HG02852 (cell line): ENCODE measurements at regions not wholly inside any gene's neighbourhood (a gene's known extent, or its start where the extent isn't known, plus 50 kb on each side); places are given as distances from the start of the nearest gene placed in this dataset.
"Not testable (repeated sequence)": the region's sequence is repeated elsewhere in the genome, so short reads cannot be mapped to it uniquely, and the experiment has no call there.

Source experiments
- ATAC-seq: cut with Tn5 transposase; IDR thresholded peaks from one replicate; pipeline ENCODE4 v1.9.1; 2021; ENCODE audit warnings: mild to moderate bottlenecking, moderate library complexity; ENCODE audit not compliant: unreplicated experiment

DNA sequence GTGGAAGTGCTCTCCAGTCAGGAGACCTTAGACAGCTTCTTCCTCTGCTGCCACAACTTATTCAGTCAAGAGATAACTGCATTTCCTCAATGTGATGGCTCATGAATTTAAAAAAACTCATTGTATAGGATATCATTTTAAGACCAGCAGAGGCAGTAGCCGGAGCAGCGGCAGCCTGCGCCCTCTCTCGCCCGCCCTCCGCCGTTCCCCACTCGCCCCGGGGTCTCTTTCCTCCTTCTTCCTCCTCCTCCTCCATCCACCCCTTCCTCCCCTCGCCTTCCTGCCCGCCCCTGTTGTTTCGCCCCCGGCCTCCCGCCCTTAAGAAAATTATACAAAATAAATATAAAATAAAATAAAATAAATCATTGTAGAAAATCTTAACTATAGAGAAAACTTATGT lies 687.6 kb downstream of the FLRT2 start:
- no peak for ATAC-seq

- no peak for ATAC-seq
Measured at GRCh38 chr14:86203843-86204242, 673.9 kb downstream of the FLRT2 start.

DNA sequence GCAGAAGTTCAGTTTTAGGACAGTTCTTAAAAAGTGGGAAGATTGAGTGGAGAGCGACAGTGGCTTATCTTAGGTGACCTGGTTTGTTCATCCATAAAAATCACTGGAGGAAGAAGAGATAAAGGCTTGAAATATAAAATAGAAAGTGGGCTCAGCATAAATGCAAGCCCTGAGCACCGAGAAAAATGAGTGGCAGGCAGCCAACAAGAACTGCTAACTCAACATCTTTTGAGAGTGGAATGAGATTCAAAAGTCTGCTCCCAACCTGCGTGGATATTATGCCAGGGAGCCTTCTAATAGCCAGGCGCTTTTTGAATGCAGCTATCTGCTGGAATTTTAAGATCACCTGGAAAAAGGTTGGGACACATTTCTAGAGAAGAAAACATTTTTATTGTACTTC lies 666.5 kb downstream of the FLRT2 start:
- no peak for ATAC-seq

DNA sequence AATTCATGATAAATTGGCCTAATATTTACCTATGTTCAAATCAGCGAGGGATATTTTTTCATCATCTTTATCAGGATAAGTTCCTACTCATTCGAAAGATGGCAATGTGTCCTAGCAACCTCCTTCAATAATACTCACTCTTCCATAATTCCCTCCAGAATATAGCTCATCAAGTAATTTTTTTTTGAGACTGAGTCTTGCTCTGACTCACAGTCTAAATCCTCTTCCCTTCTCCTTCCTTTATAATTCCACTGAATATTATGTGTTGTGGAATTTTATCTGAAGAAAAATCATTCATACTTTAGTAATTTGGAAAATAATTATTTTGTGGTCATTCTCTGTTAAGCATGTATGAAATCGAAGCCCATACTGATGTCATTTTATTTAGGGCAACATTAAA lies 663.8 kb downstream of the FLRT2 start:
- ATAC-seq = no peak

GRCh38 chr14:86179980-86180379 lies 650.0 kb downstream of the FLRT2 start:
- no peak for ATAC-seq

- no peak for ATAC-seq
Measured at GRCh38 chr14:86168371-86168770, 638.4 kb downstream of the FLRT2 start.

GRCh38 chr14:86166541-86166940 lies 636.6 kb downstream of the FLRT2 start:
- ATAC-seq = no peak

GRCh38 chr14:86153480-86153879 lies 623.5 kb downstream of the FLRT2 start:
- ATAC-seq = no peak

- no peak for ATAC-seq
Measured at GRCh38 chr14:86143248-86143647, 613.3 kb downstream of the FLRT2 start.

DNA sequence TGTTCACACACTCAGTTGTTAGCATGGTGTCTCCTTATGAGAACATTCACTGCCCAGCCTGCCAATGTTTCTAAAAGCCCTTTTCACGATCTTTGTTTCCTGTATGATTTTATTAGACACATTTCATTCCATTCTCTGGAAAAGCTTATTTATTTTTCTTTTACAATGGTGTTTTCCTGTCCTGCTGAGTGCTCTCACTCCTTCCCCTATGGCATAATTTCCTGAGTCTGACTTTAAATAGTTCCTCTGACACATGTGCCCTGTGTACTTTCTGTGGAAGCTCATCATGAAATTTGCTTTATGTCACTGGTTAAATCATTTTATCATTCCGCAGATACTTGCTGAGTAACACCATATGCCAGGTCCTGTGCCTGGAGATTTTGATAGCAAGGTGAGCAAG lies 612.0 kb downstream of the FLRT2 start:
- ATAC-seq = no peak

DNA sequence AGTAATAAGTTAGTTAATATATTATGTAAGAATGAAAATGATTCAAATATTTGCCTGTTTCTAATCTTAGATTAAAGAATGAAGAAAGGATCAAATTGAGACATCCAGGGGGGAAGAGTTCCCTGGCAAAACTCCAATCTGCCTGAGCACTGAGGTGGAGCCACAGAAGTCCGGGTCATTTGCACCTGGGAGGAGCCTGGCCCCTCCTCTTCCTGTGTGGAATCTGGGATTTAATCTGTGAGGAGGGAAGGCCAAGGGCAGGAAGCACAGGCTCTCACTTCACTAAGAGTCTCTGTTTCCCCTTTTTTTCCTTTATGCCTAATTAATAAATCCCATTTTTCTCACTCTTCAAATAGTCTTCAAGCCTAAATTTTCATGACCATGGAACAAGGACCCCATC lies 599.5 kb downstream of the FLRT2 start:
- no peak for ATAC-seq

- no peak for ATAC-seq
Measured at GRCh38 chr14:86124328-86124727, 594.4 kb downstream of the FLRT2 start.

DNA sequence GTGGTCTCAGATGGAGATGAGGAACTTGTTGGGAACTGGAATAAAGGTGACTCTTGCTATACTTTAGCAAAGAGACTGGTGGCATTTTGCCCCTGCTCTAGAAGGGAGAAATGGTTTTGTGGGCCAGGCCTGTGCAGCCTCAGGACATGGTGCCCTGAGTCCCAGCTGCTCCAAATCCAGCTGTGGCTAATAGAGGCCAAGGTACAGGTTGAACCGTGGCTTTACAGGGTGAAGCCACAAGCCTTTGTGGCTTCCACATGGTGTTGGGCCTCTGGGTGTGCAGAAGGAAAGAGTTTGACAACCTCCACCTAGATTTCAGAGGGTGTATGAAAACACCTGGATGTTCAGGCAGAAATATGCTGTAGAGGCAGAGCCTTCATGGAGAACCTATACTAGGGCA lies 586.0 kb downstream of the FLRT2 start:
- ATAC-seq = no peak

- ATAC-seq = not testable (repeated sequence)
Measured at GRCh38 chr14:86110871-86111270, 580.9 kb downstream of the FLRT2 start.

GRCh38 chr14:86104691-86105265 lies 574.8 kb downstream of the FLRT2 start:
- ATAC-seq = no peak

DNA sequence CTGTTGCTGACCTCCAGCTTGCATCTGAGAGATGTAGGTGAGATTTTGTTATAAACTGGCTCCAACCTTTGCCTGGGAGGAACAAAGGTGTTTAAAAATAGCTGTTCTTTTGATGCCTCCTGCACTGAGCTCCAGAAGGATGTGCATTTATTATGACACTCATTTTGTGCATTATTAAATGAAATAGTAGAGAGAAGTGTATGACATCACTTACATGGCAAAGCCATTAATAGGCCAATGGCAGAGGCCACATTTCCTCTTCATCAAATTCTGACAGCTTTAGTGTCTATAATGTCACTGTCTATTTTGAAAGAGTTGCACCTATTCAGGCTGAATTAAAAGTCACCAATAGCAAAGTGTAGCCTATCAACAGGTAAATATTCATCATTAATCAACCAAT lies 564.6 kb downstream of the FLRT2 start:
- ATAC-seq = no peak

DNA sequence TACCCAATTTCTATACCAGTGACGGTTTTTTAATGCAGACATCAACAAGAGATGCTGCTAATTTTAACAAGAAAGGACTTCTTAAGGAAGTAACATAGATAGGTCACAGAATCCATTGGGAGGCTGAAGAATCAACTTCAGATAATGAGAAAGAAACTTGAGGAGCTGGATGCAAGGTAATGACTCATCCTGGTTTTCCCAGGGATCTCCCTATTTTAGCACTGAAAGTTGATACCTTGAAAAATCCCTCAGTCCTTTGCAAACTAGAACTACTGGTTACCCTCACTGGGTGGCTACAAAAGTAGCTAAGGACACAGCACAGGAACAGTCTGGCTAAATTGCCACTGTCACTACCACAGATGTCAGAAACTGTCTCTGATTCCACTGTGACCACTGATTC lies 561.9 kb downstream of the FLRT2 start:
- no peak for ATAC-seq

DNA sequence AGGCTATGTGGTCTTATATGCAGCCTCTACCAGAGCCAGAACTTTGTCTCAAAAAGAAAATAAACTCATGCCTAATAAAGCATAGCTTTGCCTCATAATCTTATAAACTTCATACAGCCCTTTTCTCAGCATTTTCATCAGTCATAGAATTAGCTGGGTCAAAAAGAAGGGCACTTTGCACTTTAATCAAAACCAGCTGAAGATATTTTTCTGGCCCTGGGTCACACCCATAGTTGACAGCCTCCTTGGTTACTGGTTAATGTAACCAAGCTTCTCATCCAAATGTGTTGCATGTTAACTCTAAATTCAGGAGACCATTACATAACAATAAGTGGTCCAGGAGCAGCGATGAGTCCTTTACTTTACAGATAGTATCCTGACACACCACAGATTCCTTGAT lies 558.2 kb downstream of the FLRT2 start:
- no peak for ATAC-seq

DNA sequence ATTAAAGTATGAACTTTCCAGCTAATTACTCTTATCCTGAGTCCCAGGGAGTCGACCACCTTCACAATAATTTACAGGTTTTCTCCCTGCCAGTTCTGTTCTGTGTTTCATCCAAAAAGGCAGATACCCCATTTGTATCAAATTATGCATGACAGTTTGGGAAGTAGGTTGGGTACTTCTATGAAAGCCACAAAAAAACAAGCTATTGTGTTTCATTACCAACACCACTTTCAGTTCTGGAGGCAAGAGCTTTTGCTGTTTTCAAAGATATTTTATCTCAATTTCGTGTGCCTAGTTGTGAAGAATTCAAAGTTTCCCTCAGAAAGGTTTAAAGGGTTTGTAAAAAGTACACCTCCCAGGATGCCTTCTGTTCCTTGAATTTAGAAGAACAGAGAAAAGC lies 557.4 kb downstream of the FLRT2 start:
- no peak for ATAC-seq

- no peak for ATAC-seq
Measured at GRCh38 chr14:86086962-86087361, 557.0 kb downstream of the FLRT2 start.

GRCh38 chr14:86084097-86084496 lies 554.2 kb downstream of the FLRT2 start:
- ATAC-seq = no peak

DNA sequence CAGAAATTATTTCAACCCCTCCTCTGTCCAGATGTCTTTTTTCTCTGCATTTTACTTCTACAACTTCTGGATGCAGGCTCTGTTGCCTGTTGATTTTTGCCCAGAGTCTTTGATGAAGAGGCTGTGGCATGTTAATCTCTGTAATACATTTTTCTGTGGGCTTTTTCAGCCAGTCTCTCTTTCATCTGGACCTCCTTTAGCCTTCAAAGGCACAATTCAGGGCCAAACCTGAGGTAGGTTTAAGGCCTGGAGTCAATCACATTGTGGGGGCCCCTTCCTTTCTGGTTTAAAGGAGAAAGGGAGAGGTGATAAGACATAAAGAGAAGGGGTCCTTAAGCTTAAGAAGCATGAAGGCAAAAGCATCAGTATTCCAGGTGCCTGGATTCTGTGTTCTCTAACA lies 553.7 kb downstream of the FLRT2 start:
- ATAC-seq = no peak

DNA sequence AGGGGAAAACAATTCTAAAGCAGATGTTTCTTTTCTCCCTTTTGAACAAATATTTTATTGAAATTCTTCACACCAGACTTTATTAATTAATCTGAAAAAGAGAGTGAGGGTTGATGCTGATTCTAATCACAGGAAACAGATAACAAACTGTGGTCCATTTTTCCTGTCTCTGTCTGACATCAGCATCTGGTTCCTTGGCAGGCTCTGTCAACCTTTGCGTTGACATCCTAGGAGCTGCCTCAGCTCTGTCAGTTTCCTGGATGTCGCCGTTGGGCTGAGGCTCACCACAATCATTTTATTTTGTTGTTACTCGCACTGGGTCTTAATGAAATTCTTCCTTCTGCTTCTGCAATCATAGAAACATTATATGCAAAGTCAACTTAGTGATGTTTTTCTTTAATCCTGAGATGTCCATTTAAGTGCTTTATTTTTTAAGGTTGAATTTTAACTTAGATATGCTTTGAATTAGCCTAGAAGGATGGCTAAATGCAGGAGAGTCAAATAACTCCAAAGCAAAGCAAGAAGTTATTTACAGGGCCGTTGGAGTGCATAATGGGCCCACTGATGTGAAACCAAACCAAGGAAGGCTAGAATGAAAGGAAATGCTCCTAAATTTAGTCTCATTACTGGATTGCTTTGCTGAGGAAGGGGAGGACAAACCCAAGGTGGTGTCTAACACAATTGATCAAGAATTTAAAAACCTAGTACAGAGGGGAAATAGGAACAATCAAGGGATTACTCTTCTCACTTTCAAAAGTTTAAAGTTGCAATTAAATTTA lies 542.4 kb downstream of the FLRT2 start:
- no peak for ATAC-seq
